GM19238 (cell line): ENCODE measurements at regions not wholly inside any gene's neighbourhood (a gene's known extent, or its start where the extent isn't known, plus 50 kb on each side); places are given as distances from the start of the nearest gene placed in this dataset.
A peak's percentile ranks its signal among the peaks of the same experiment; 100 is the strongest.

Experiments
- DNase-seq: peaks from one replicate; pipeline ENCODE4 v3.0.0; 2011; ENCODE audit warnings: low spot score; ENCODE audit not compliant: insufficient read length

GRCh38 chr5:8843771-8844170 lies 702.1 kb downstream of the SEMA5A start:
- DNase-seq, result no peak

- DNase-seq, result no peak
Observed at GRCh38 chr5:8844206-8844605, 701.7 kb downstream of the SEMA5A start.

- DNase-seq, result no peak
Observed at GRCh38 chr5:8844847-8845246, 701.0 kb downstream of the SEMA5A start.

- no peak for DNase-seq
Observed at GRCh38 chr5:8845296-8845695, 700.6 kb downstream of the SEMA5A start.

- DNase-seq, result no peak
Observed at GRCh38 chr5:8848366-8848765, 697.5 kb downstream of the SEMA5A start.

- no peak for DNase-seq
Observed at GRCh38 chr5:8848997-8849594, 696.8 kb downstream of the SEMA5A start.

- DNase-seq, result no peak
Observed at GRCh38 chr5:8851101-8851500, 694.8 kb downstream of the SEMA5A start.

- DNase-seq, result no peak
Observed at GRCh38 chr5:8857051-8857450, 688.8 kb downstream of the SEMA5A start.

- DNase-seq, result no peak
Observed at GRCh38 chr5:8861764-8862163, 684.1 kb downstream of the SEMA5A start.

GRCh38 chr5:8864053-8864452 lies 681.8 kb downstream of the SEMA5A start:
- peak; percentile 5 for DNase-seq

- DNase-seq, result no peak
Observed at GRCh38 chr5:8865266-8865665, 680.6 kb downstream of the SEMA5A start.

GRCh38 chr5:8865686-8866374 lies 680.0 kb downstream of the SEMA5A start:
- no peak for DNase-seq

GRCh38 chr5:8868283-8868682 lies 677.6 kb downstream of the SEMA5A start:
- DNase-seq, result no peak

- DNase-seq, result no peak
Observed at GRCh38 chr5:8869932-8870331, 675.9 kb downstream of the SEMA5A start.

GRCh38 chr5:8870349-8870958 lies 675.4 kb downstream of the SEMA5A start:
- DNase-seq, result no peak

- DNase-seq, result no peak
Observed at GRCh38 chr5:8870959-8871355, 674.9 kb downstream of the SEMA5A start.

GRCh38 chr5:8871446-8871845 lies 674.4 kb downstream of the SEMA5A start:
- no peak for DNase-seq

- DNase-seq, result no peak
Observed at GRCh38 chr5:8875722-8876121, 670.2 kb downstream of the SEMA5A start.

- no peak for DNase-seq
Observed at GRCh38 chr5:8879248-8879647, 666.6 kb downstream of the SEMA5A start.

- DNase-seq, result no peak
Observed at GRCh38 chr5:8884029-8884428, 661.8 kb downstream of the SEMA5A start.

- no peak for DNase-seq
Observed at GRCh38 chr5:8892926-8893325, 652.9 kb downstream of the SEMA5A start.

GRCh38 chr5:8894031-8894430 lies 651.8 kb downstream of the SEMA5A start:
- DNase-seq, result no peak

GRCh38 chr5:8895062-8895461 lies 650.8 kb downstream of the SEMA5A start:
- DNase-seq, result no peak
